CD4-positive, alpha-beta T cell treated with Interferon alpha-2 for 1 hour (primary cell): ENCODE measurements at regions not wholly inside any gene's neighbourhood (a gene's known extent, or its start where the extent isn't known, plus 50 kb on each side); places are given as distances from the start of the nearest gene placed in this dataset.

Source experiments
- DNase-seq, 2 donors: peaks; one replicate each; pipeline ENCODE4 v3.0.0-alpha.2; 2020 to 2022

- DNase-seq, result peak in 1 of 2 donors; percentile 16
Measured at GRCh38 chr12:100741084-100741711, 53.4 kb upstream of the ANO4 start.

GRCh38 chr12:100743060-100743459 is 51.5 kb upstream of the ANO4 start:
- DNase-seq, result no peak
